H9 (cell line): ENCODE measurements at regions not wholly inside any gene's neighbourhood (a gene's known extent, or its start where the extent isn't known, plus 50 kb on each side); places are given as distances from the start of the nearest gene placed in this dataset.

ENCODE experiments used
- DNase-seq: peaks from one replicate; pipeline ENCODE4 v3.0.0-alpha.2; 2017
- H2AFZ ChIP-seq: one replicate; pipeline ENCODE4 v1.6.1; 2013; ENCODE audit warnings: mild to moderate bottlenecking, low read length, control low read depth, moderate library complexity
- H2AK5ac ChIP-seq: 2 replicates; pipeline ENCODE4 v1.6.1; 2013; ENCODE audit warnings: low read length, control low read depth, mixed read lengths; ENCODE audit not compliant: insufficient read length
- H2BK120ac ChIP-seq: one replicate; pipeline ENCODE4 v1.6.1; 2013; ENCODE audit warnings: low read depth, mild to moderate bottlenecking, low read length, control low read depth, inconsistent platforms; ENCODE audit not compliant: poor library complexity, severe bottlenecking
- H2BK12ac ChIP-seq: 2 replicates; pipeline ENCODE4 v1.6.1; 2013; ENCODE audit warnings: low read length, control low read depth, mixed read lengths, low read depth; ENCODE audit not compliant: insufficient read length
- H2BK15ac ChIP-seq: 2 replicates; pipeline ENCODE4 v1.6.1; 2013; ENCODE audit warnings: low read depth, low read length, control low read depth
- H2BK20ac ChIP-seq: one replicate; pipeline ENCODE4 v1.6.1; 2013; ENCODE audit warnings: low read depth, mild to moderate bottlenecking, low read length, control low read depth, inconsistent platforms; ENCODE audit not compliant: poor library complexity, severe bottlenecking
- H2BK5ac ChIP-seq: 2 replicates; pipeline ENCODE4 v1.6.1; 2013; ENCODE audit warnings: low read length, control low read depth, mixed read lengths; ENCODE audit not compliant: insufficient read length
- H3K14ac ChIP-seq: 2 replicates; pipeline ENCODE4 v1.6.1; 2013; ENCODE audit warnings: low read length, control low read depth; ENCODE audit not compliant: insufficient read depth
- H3K18ac ChIP-seq: 2 replicates; pipeline ENCODE4 v1.6.1; 2013; ENCODE audit warnings: low read depth, mild to moderate bottlenecking, mixed read lengths, low read length, control low read depth; ENCODE audit not compliant: insufficient read length
- H3K23ac ChIP-seq: 2 replicates; pipeline ENCODE4 v1.6.1; 2013; ENCODE audit warnings: low read length, control low read depth, mixed read lengths, low read depth; ENCODE audit not compliant: insufficient read length
- H3K23me2 ChIP-seq: 2 replicates; pipeline ENCODE4 v1.6.1; 2013; ENCODE audit warnings: low read depth, mild to moderate bottlenecking, mixed read lengths, low read length, control low read depth; ENCODE audit not compliant: insufficient read length, poor library complexity, severe bottlenecking
- H3K27ac ChIP-seq: 2 replicates; pipeline ENCODE4 v1.5.1; 2013; ENCODE audit warnings: low read length, control low read depth, mixed read lengths, low read depth; ENCODE audit not compliant: insufficient read length
- H3K27me3 ChIP-seq: 2 replicates; pipeline ENCODE4 v1.6.1; 2013; ENCODE audit warnings: low read length, control low read depth, inconsistent platforms; ENCODE audit not compliant: insufficient read depth
- H3K4ac ChIP-seq: 2 replicates; pipeline ENCODE4 v1.6.1; 2013; ENCODE audit warnings: low read depth, mild to moderate bottlenecking, control low read depth, inconsistent platforms, low read length, moderate library complexity
- H3K4me1 ChIP-seq: 2 replicates; pipeline ENCODE4 v1.6.1; 2013; ENCODE audit warnings: low read length, control low read depth, inconsistent platforms; ENCODE audit not compliant: insufficient read depth
- H3K4me2 ChIP-seq: 2 replicates; pipeline ENCODE4 v1.6.1; 2013; ENCODE audit warnings: low read length, control low read depth, mixed read lengths; ENCODE audit not compliant: insufficient read length, insufficient read depth
- H3K56ac ChIP-seq: 2 replicates; pipeline ENCODE4 v1.6.1; 2013; ENCODE audit warnings: low read depth, mild to moderate bottlenecking, mixed read lengths, low read length, control low read depth; ENCODE audit not compliant: insufficient read length
- H3K79me1 ChIP-seq: 2 replicates; pipeline ENCODE4 v1.6.1; 2013; ENCODE audit warnings: low read depth, mild to moderate bottlenecking, moderate library complexity, low read length, control low read depth, inconsistent platforms; ENCODE audit not compliant: insufficient read depth, poor library complexity, severe bottlenecking
- H3K79me2 ChIP-seq: 2 replicates; pipeline ENCODE4 v1.6.1; 2013; ENCODE audit warnings: low read length, control low read depth, inconsistent platforms; ENCODE audit not compliant: insufficient read depth
- H3K9ac ChIP-seq: 2 replicates; pipeline ENCODE4 v1.6.1; 2013; ENCODE audit warnings: low read length, control low read depth, mixed read lengths; ENCODE audit not compliant: insufficient read length; ENCODE audit errors: extremely low read depth
- H3K9me3 ChIP-seq: one replicate; pipeline ENCODE4 v1.6.1; 2013; ENCODE audit warnings: low read depth, low read length, inconsistent platforms; ENCODE audit not compliant: control insufficient read depth
- H3T11ph ChIP-seq: one replicate; pipeline ENCODE4 v1.6.1; 2013; ENCODE audit warnings: mild to moderate bottlenecking, low read length, control low read depth, inconsistent platforms
- H4K20me1 ChIP-seq: one replicate; pipeline ENCODE4 v1.6.1; 2013; ENCODE audit not compliant: control insufficient read depth, insufficient read length, insufficient read depth
- H4K5ac ChIP-seq: 2 replicates; pipeline ENCODE4 v1.6.1; 2013; ENCODE audit warnings: low read depth, mild to moderate bottlenecking, mixed read lengths, low read length, control low read depth; ENCODE audit not compliant: insufficient read length
- H4K8ac ChIP-seq: replicated peaks from 2 replicates; pipeline ENCODE4 v1.6.1; 2013; ENCODE audit warnings: low read length, control low read depth, mixed read lengths, low read depth; ENCODE audit not compliant: insufficient read length
- H4K91ac ChIP-seq: 2 replicates; pipeline ENCODE4 v1.6.1; 2013; ENCODE audit warnings: low read depth, mild to moderate bottlenecking, moderate library complexity, mixed read lengths, low read length, control low read depth; ENCODE audit not compliant: insufficient read length
- H3K27ac Mint-ChIP-seq, 3 experiments: 2 replicates in 2 of 3; 3 replicates in 1 of 3; pipeline ENCODE4 v1.8.0; 2020 to 2021; ENCODE audit warnings: mixed read lengths in 3 of 3, mild to moderate bottlenecking in 1 of 3, moderate library complexity in 1 of 3
- H3K27me3 Mint-ChIP-seq: 2 replicates; pipeline ENCODE4 v1.8.0; 2021; ENCODE audit warnings: low read depth, mild to moderate bottlenecking, moderate library complexity, mixed read lengths
- H3K36me3 Mint-ChIP-seq, 3 experiments: 2 replicates in 2 of 3; 3 replicates in 1 of 3; pipeline ENCODE4 v1.8.0; 2020 to 2021; ENCODE audit warnings: low read depth in 3 of 3, mixed read lengths in 3 of 3; ENCODE audit not compliant: insufficient read depth in 1 of 3
- H3K4me1 Mint-ChIP-seq, 2 experiments: 2 replicates each; pipeline ENCODE4 v1.8.0; 2020; ENCODE audit warnings: mixed read lengths in 2 of 2
- H3K4me3 Mint-ChIP-seq, 2 experiments: 2 replicates in 1 of 2; 3 replicates in 1 of 2; pipeline ENCODE4 v1.8.0; 2020 to 2021; ENCODE audit warnings: mild to moderate bottlenecking in 2 of 2, mixed read lengths in 2 of 2, moderate library complexity in 1 of 2
- H3K9me3 Mint-ChIP-seq, 2 experiments: 2 replicates in 1 of 2; 3 replicates in 1 of 2; pipeline ENCODE4 v1.8.0; 2020; ENCODE audit warnings: mild to moderate bottlenecking in 2 of 2, mixed read lengths in 2 of 2, moderate library complexity in 1 of 2
- CTCF ChIP-seq: fragments of 200-600 bp; sonication (generic); conservative IDR thresholded peaks from 3 replicates; pipeline ENCODE4 v1.8.0; 2021; ENCODE audit warnings: antibody characterized with exemption, mild to moderate bottlenecking
- WGBS: extraction: QIAGEN DNeasy Blood & Tissue Kit; methylation state at CpG from one replicate; pipeline ENCODE4 v1.1.7; 2013; ENCODE audit warnings: missing lambda C conversion rate, low lambda C conversion rate, mixed read lengths; ENCODE audit not compliant: insufficient read length; ENCODE audit errors: extremely low coverage; 5-methylcytosine and 5-hydroxymethylcytosine counted together

- Histone ChIP-seq H3K27me3 (no peaks in the 10 kb centered on the region), H2AFZ (no peak overlapping the region), H2BK15ac (no peak overlapping the region), H2BK5ac (no peak overlapping the region), H3K4me1 (no peaks in the 10 kb centered on the region), H4K5ac (no peak overlapping the region), H3K4ac (no peak overlapping the region), H3K14ac (no peak overlapping the region; the same call in 1 of the 2 replicates), H3K23ac (no peak overlapping the region), H3K56ac (no peak overlapping the region), H2BK12ac (no peak overlapping the region), H3T11ph (no peak overlapping the region), H4K20me1 (no peaks in the 10 kb centered on the region), H2AK5ac (no peak overlapping the region), H2BK120ac (no peak overlapping the region), H3K18ac (no peak overlapping the region), H3K9me3 (peaks cover 4% of the 10 kb centered on the region), H3K23me2 (no peaks in the 10 kb centered on the region), H4K91ac (no peak overlapping the region), H2BK20ac (no peak overlapping the region), H3K79me1 (no peaks in the 10 kb centered on the region), H3K79me2 (no peaks in the 10 kb centered on the region), H3K9ac (no peak overlapping the region), H3K4me2 (no peak overlapping the region), H3K27ac (no peak overlapping the region), H4K8ac (no peak overlapping the region)
- H3K4me1 Mint-ChIP-seq = peaks cover 0 to 13% of the 10 kb centered on the region in 2 experiments; a peak in 3 of 4 replicates
- no peaks in the 10 kb centered on the region; the same call in 1 of the 2 replicates for H3K27me3 Mint-ChIP-seq
- peaks cover 15 to 17% of the 10 kb centered on the region in 2 experiments for H3K9me3 Mint-ChIP-seq
- DNase-seq = no peak
- H3K36me3 Mint-ChIP-seq = peaks cover under 1 to 1% (median under 1%) of the 10 kb centered on the region in 3 experiments; a peak in 4 of 7 replicates
- TF ChIP-seq CTCF = no peak
- no peak overlapping the region for H3K27ac Mint-ChIP-seq
- no peak overlapping the region for H3K4me3 Mint-ChIP-seq
- no CpG with 5 or more reads among the region's 9 CpGs for WGBS
These were observed 54.9 kb upstream of the SMOC2 start for GRCh38 chr6:168385858-168386735.
